ENCODE measurements at regions not wholly inside any gene's neighbourhood (a gene's known extent, or its start where the extent isn't known, plus 50 kb on each side); places are given as distances from the start of the nearest gene placed in this dataset.
"Not testable (repeated sequence)": the region's sequence is repeated elsewhere in the genome, so short reads cannot be mapped to it uniquely, and the experiment has no call there.

DNA sequence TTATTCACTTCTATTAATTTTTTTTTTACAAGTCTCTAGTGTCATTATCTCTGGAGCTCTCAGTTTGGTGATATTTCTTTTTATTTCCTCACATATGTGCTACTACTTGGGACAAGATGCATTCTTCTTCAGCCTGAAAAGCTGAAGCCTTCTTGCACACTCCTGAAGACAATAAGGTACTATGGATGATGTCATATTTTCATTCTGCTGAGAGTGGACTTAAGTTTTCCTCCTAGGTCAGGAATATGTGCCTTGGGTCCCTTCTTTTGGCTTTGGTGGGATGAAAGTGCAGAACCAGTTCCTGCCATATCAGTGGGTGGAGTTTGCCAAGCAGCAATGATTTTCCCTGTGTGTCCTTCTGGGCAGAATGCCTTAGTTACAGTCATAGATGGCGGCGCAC is 188.7 kb upstream of the EYA4 start:
- no peak for DNase-seq (ENCODE audit: low spot score)

DNA sequence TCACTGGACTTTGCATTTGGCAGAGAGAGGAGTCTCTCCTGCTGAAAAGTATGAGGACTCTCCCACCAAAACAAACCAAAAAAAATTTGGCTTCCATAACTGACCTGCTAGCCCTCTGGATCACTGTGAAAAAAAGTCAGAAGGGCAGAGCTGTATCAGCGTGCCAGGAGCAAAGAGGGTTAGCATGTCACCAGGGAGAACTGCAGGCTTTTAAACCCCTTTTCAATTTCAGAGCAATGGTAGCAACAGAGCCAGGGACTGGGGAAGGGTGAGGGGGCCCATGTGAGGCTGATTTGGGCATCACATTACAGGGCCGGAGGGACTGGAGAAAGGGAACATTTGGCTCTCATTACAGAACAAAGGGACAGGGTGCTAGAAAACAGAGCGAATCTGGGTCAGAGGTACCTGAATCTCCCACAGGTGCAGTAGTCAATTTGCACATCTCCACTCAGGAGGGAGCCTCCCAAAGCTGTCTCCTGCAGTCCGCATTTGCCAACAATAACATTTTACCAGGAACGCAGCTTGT is 185.7 kb upstream of the EYA4 start:
- no peak for DNase-seq (ENCODE audit: low spot score)

DNA sequence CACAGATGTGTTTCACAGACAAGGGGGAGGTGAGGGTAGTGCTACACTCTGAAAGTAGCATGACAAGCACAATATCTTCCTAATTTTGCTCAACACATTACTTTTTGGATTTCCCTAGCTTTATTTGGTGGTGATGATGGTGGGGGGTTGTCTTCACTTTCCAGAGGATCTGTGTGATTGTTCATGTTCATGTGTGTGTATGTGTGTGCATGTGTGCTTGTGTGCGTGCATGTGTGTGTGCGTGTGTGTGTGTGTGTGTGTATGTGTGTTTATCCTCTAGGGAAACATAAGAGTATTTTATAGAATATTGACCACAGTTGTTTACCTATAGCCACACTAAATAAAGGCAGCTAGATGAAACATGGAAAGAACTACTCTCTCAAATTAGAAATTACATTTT is 183.8 kb upstream of the EYA4 start:
- DNase-seq (ENCODE audit: low spot score): no peak

DNA sequence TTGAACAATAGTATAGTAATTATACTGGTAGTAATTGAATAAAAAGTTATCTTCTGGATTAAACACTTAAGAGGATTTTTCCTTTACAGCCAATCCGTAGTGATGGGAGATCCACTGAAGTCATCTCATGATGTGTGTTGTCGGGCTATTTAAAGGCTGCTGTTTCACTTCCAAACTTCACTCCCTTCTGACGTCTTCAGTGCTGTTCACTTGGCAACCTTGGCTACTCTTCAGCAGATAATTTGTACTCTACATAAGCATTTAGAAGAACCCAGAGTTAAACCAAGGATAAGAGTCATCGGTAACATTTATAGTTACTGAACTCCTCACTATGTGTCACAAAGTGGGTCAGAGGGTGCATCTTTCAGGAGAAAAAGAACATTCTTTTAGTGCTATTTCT is 179.1 kb upstream of the EYA4 start:
- DNase-seq (ENCODE audit: low spot score): no peak

DNA sequence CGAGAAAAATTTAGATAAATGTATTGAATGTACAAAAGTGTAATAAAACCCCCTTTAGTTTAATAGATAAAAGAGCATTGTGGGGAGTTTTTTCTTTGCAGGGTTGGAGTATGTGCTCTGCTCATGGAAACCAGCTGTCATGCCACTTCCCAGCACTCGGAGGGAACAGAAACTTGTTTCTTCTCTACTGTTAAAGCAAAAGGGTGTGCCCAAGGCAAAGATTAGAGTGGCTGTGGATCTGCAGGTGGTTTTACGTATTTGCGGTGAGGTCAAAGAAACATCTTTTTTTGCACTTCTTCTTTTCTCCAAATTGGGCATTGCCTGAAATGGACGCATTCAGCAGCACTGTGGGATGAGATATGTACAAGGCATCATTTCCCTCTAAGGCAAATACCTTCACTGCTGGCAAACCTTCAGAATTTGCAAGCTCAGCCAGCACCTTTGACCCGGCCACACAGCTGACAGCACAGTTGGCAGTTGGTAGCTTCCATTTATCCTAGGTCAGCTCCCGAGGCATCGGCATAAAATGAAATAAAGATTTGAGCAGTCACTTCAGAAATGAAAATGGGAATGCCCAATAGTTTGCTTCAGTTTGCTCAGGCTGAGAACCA is 178.4 kb upstream of the EYA4 start:
- DNase-seq (ENCODE audit: low spot score): no peak

DNA sequence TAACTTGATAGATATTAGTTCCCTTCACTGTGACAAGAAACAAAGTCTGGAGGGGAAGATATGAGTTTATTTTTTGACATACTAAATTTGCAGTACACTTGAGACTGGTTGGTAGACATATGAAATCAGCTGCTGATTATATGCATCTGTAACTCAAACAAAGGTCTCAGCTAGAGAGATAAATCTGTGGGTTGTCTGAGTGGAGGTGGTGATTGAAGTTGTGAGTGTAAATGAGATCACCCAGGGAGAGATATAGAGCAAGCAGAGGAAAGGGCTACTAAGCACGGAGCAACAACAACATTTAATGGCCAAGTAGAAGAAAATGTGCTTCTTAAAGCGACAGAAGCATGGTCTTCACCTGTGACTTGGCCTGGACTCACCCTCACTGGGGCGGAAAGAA is 173.2 kb upstream of the EYA4 start:
- no peak for DNase-seq (ENCODE audit: low spot score)

DNA sequence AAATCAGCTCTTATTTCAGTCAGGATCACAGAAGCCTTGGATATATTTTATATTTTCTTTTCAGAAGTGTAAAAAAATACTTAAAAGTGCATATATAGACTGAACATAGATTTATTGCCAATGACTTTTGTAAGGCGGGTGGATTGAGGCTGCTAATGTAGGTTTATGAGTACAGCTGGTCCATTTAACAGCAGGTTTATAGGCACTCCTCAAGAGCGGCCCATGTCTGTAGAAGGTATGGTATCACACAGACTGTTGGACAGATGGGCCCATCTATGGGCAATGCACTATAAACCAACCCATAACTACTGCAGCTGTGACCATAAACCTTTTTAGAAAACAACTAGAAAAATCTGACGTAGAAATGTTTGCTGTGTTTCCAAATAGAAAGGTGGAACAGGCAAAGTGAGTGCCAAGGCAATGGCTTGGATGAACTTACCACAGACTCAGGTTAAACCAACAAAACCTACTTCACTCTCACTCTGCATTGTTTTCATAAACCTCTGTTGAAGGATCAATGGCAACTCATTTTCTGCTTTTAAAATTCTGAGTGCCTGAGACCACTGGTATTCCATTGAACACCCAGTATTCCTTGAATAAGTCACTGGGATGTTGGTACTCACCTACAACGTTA is 170.6 kb upstream of the EYA4 start:
- DNase-seq (ENCODE audit: low spot score): no peak

DNA sequence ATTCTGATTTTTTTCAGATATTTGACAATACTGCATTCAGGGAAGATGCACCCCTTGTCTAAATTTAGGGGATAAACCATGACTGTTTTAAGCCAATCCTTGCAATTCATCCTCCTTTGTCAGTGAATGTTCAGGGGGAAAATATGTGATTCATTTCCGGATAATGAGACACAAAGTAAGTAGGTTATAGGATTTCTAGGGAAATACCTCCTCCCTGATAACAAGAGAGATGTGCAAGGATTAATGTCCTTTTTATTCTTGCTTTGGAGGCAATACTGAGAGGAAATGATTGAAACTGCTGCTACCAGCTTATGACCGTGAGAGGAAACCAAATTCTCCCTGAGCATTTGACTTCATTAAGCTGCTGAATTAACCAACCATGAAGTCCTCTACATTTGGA is 161.3 kb upstream of the EYA4 start:
- no peak for DNase-seq (ENCODE audit: low spot score)

DNA sequence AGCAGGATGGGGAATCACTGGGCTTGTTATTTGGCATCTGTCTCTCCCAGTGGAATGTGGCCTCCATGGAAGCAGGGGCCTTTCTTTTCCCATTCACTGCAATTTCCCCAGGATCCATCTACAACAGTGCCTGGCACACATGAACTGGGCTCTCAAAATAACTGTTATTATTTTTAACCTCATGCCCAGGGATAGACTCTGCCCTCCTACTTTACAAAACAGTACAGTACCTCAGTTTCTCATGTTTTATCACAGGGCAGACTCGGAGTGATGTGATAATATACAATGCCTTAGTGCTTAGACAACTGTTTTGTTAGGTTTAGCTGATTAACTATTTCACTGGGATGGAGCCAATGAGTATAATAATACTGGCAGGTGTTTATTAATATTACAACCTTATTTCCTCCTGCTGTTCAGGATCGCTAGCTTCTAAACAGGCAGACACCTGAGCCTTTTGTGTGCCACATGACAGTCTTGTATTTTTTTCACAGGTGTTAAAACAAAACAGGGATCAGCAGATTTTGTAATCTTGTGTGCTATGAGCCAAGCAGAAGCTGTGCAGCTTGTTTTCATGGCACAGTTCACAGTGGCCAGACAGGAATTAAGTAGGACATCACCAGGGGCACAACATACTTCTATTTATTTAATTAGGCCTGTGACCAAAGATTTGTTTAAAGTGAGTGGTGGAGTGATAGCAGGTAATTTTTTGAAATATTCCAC is 157.7 kb upstream of the EYA4 start:
- no peak for DNase-seq (ENCODE audit: low spot score)

DNA sequence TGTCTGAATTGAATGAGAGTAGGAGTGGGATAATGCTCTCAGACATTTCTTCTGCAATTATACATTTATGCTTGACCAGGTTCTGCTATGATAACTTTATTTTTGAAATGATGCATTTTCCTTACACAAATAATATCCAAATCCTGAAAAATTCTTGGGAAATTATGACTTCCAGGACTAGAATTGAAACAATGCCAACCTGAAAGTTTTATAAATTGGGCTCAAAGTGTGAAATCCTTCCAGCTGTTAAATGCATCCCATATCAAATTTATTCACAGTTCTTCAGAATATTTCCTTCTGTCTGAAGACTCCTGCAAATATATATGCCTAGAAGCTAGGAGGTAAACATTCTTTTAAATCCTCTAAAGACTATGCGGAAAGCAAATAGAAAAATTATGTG is 155.7 kb upstream of the EYA4 start:
- DNase-seq (ENCODE audit: low spot score): no peak

DNA sequence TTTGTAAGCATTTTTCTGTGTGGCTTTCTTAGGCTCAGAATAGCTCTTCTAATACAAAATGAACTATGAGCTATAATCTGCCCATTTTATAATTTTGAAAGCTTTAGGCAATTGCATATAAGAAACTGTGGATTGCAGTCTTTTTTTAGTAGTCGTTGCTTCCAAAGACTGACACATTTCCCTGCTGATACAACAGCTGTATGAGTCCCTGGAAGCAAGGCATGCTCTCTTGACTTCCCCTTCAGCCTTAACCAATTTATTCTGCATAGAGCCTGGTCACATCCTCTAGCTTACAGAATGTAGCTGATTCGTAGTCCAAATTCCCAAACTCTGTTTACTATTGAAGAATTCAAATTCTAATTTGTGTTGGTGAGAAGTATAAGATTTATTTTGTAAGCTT is 155.3 kb upstream of the EYA4 start:
- DNase-seq (ENCODE audit: low spot score): no peak

DNA sequence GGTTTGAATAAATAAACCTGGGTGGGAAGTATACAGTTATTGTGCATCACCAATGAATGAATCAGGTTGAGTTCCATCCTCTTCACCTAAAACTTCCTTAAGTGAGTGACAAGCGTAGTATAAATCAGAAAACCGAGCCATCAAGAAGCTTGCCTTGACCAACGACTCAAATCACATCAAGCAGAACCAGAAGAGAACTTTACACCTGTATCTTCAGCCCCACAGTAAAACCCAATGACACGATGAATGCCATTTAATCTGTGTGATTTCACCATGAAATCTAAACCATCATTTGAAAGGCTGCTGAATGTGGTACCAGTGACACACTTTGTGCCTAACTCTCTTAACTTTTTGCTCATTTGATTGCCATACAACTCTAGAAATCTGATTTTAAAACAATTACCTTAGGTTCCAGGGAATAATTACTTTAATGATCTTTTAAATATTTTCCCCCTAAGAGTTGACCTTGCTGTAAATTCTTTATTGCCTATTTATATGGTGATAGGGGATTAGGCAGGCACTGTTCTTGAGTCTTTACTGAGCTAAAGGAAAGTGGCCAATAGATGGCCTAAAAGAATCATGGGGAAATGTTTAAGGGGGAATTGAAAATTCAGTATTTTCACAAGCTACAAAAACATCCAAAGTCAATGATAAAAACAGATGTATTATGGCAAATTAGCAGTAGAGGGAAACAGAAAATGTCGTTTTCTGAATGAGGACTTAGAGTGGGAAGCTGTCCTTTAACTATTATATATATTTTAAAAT is 152.0 kb upstream of the EYA4 start:
- DNase-seq (ENCODE audit: low spot score): no peak

DNA sequence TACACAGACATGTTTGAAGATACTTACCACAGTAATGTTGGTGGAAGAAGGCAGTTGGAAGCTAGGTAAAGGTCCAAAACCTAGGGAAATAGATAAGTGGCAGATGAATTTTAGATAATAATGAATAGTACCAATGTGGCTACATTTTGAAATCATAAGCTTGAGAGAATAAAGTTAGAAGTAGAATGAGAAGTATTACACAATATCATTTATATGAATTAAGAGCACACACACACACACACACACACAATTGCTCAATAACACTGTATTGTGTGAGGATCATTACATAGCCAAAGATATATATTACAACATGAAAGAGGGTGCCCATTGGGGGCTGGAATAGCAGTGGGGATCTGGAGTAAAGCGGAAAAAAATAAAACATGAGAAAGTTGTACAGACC is 149.0 kb upstream of the EYA4 start:
- DNase-seq (ENCODE audit: low spot score): no peak

DNA sequence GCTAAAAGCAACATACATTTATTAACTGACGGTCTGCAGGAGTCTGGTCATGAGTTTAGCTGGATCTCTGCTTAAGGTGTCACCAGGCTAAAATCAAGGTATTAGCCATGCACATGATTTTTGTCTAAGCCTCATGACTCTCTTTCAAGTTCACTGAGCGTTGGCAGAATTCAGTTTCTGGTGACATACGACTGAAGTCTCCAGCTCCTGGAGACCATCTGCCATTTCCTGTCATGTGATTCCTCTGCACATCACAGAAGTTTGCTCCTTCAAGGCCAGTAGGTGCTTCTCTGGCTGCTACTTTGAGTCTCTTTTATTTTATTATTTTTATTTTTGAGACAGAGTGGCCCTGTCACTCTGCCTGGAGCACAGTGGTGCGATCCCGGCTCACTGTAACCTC is 148.4 kb upstream of the EYA4 start:
- no peak for DNase-seq (ENCODE audit: low spot score)

DNA sequence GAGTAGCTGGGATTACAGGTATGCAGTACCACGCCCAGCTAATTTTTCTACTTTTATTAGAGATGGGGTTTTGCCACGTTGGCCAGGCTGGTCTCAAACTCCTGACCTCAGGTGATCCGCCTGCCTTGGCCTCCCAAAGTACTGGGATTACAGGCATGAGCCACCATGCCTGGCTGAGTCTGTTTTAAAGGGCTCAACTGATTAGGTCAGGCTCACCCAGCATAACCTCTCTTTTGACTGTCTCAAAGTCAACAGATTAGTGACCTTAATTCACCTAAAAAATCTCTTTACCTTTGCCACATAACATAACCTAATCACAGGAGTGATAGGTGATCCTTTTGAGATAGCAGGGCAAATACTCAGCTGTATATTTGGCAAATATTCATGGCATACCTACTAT is 147.9 kb upstream of the EYA4 start:
- DNase-seq (ENCODE audit: low spot score): not testable (repeated sequence)

DNA sequence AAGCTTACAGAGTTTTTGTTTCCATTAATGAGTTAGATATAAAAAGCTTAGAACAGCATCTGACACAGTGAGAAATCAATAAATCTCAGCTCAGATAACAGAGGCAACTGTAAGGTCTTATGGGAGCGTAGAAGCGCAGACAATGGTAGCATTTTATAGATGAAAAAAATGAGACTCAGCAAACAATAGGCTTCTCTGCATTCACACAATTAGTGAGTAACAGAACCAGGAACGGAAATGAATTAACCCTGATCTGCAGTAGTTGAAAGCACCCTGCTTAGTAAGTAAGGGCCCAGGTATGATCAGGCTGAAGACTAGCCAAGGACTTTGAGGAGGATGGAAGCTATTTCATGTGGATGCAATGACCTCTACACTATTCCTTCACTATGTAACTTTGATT is 147.2 kb upstream of the EYA4 start:
- DNase-seq (ENCODE audit: low spot score): no peak

DNA sequence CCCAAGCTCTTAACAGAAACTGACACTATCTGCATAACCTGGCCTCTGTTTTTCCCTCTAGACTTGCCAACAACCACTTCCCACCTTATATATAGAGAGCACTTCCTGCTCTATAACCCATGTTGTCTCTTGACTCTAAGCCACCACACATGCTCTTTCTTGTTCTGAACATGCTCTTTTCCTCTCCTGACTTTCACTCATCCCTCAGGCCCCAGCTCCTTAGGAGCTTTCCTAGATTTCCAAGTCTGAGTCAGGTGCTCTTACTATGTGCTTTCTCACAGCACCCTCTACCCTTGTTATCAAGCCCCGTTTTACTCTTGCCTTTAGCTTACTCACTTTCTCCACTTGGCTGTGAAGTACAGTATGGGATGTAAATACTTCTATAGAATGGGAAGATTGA is 143.9 kb upstream of the EYA4 start:
- no peak for DNase-seq (ENCODE audit: low spot score)

DNA sequence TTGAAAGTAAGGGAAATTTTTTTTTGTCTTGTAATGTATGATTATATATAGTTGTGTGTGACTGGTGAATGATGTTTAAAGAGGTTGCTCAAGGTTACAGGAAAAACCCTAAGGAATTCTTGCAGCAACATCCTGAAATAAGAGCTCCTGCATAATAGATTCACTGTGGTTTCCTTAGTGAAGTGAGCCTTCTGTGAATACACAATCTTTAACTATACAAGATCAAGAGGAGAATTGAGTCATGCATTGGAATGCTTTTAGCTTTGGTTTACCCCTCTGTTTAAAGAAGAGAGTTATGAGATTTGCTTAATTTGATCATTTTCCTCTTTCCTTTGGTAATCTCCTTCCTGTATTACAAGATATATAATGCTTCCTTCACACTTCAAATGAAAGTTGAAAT is 141.6 kb upstream of the EYA4 start:
- peak; percentile 10 for DNase-seq (ENCODE audit: low spot score)

DNA sequence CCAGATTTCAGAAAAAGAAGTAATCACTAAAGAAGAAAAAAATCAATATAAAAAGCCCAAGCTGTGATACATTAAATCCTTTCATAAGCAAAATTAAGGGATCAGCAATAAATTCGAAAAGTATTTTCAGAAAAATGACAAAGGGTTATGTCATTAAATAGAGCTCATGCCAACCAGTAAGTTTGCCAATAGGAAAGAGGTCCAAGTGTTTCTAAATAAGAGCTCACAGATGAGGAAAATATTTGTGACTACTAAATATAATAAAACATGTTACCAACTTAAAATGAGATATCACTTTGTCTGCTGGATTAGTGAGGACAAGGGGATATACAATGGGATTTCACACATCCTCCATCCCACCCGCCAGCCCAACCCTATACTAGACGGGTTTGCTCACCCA is 140.3 kb upstream of the EYA4 start:
- no peak for DNase-seq (ENCODE audit: low spot score)

DNA sequence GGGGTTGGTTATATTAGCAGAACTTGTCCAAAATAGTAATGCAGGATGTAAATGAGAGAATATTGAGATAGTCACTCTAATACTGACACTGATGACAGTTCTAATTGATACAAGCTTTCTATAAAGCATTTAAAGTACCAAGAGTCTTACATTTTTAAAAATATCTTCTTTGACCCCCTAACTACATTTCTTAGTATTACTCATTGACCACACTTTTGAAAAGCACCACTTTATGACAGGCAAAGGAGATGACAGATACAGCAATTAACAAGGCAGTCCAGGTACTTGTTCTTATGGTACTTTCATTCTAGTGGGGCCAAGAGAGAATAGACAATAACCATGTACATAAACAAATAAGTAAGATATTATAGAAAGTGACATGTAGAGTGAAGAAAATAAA is 139.4 kb upstream of the EYA4 start:
- no peak for DNase-seq (ENCODE audit: low spot score)

DNA sequence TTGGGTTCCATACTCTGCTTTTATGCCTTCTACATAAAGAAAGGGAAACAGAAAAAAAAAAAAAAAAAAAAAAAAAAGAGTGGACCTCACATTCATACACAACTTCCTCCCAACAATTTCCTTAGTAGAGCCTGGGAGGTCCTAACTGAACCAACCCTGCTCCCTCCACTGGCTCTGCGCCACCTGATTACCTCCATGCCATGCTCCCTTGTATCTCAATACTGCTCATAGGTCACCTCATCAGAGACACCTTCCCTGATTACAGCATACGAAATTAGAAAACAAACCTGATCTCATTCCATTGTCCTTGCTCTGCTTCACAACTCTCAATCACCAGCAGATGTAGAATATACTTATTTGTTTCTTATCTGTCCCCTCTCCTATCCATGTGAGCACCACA is 134.2 kb upstream of the EYA4 start:
- no peak for DNase-seq (ENCODE audit: low spot score)

DNA sequence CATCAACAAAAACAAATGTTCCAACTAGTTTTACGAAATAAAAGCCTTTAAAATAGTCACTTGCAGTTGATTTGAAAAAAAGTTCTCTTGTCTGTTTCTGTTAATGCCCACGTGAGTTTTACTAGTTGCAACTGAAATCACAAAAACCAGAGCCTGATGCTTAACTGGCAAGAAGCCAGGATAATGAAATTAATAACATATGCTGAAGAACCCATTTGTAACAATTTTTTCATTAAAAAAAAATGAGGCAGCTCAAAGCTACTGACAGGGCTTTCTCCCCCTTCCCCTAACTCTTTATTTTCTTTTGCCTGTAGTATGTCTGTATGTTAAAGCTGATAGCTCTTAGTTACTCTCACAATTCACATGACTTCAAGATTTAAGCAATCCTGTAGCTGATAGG is 132.7 kb upstream of the EYA4 start:
- no peak for DNase-seq (ENCODE audit: low spot score)

DNA sequence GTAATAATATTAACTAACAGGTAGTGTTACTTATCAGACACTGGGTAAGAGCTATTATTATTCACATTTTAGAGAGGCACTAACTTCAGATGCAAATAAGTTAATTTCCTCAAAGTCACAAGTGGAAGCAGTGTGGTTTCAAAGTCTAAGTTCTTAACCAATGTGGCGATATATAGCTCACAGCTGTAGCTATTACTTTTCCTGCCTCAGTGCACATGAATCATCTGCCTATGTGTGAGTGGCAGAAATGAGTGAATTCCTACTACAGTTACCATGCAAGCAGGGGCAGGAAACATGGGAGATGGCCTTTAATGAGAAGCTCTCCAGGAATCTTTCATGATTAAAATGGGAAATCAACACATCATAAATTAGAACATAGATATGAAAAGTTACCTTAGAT is 126.2 kb upstream of the EYA4 start:
- no peak for DNase-seq (ENCODE audit: low spot score)

Data from SW480 (cell line).